Neural progenitor cell (in vitro differentiated cells): ENCODE measurements at regions not wholly inside any gene's neighbourhood (a gene's known extent, or its start where the extent isn't known, plus 50 kb on each side); places are given as distances from the start of the nearest gene placed in this dataset.

Experiments
- CTCF ChIP-seq: fragments of 200-600 bp; sonication (generic); IDR thresholded peaks from 2 replicates; pipeline ENCODE4 v1.5.1; 2017; ENCODE audit warnings: antibody characterized with exemption, mild to moderate bottlenecking
- EZH2phosphoT487 ChIP-seq: fragments of 200-600 bp; sonication (generic); IDR thresholded peaks from 2 replicates; pipeline ENCODE4 v1.6.1; 2017; ENCODE audit warnings: antibody characterized with exemption

GRCh38 chr2:83579507-83579906 lies 879.6 kb downstream of the SUCLG1 start:
- TF ChIP-seq CTCF (no peak), EZH2phosphoT487 (no peak)
